Hepatocyte (in vitro differentiated cells): ENCODE measurements at regions not wholly inside any gene's neighbourhood (a gene's known extent, or its start where the extent isn't known, plus 50 kb on each side); places are given as distances from the start of the nearest gene placed in this dataset.

ENCODE experiments used
- DNase-seq: peaks from one replicate; pipeline ENCODE4 v3.0.0-alpha.2; 2016; ENCODE audit warnings: low spot score
- H2AFZ ChIP-seq: fragments of 200-600 bp; sonication (generic); 2 replicates; pipeline ENCODE4 v1.6.0; 2016; ENCODE audit warnings: antibody characterized with exemption, mild to moderate bottlenecking
- H3K27ac ChIP-seq: fragments of 200-600 bp; sonication (generic); 2 replicates; pipeline ENCODE4 v1.5.1; 2016; ENCODE audit warnings: mild to moderate bottlenecking
- H3K27me3 ChIP-seq: fragments of 200-600 bp; sonication (generic); 2 replicates; pipeline ENCODE4 v1.6.1; 2016
- H3K36me3 ChIP-seq: fragments of 200-600 bp; sonication (generic); replicated peaks from 2 replicates; pipeline ENCODE4 v1.5.1; 2016; ENCODE audit warnings: low read depth; ENCODE audit not compliant: insufficient read depth
- H3K4me1 ChIP-seq: fragments of 200-600 bp; sonication (generic); 2 replicates; pipeline ENCODE4 v1.5.1; 2016; ENCODE audit warnings: mild to moderate bottlenecking, moderate library complexity; ENCODE audit not compliant: insufficient read depth
- H3K4me2 ChIP-seq: fragments of 200-600 bp; sonication (generic); 2 replicates; pipeline ENCODE4 v1.6.0; 2016
- H3K4me3 ChIP-seq: fragments of 200-600 bp; sonication (generic); 2 replicates; pipeline ENCODE4 v1.5.1; 2016; ENCODE audit warnings: mild to moderate bottlenecking
- H3K79me2 ChIP-seq: fragments of 200-600 bp; sonication (generic); 2 replicates; pipeline ENCODE4 v1.6.0; 2017; ENCODE audit warnings: mild to moderate bottlenecking
- H3K9me2 ChIP-seq: fragments of 200-600 bp; sonication (generic); replicated peaks from 2 replicates; pipeline ENCODE4 v1.6.0; 2017; ENCODE audit warnings: mild to moderate bottlenecking; ENCODE audit not compliant: insufficient read depth
- H3K9me3 ChIP-seq: fragments of 200-600 bp; sonication (generic); 2 replicates; pipeline ENCODE4 v1.5.1; 2016; ENCODE audit warnings: low read depth, mild to moderate bottlenecking
- H4K20me1 ChIP-seq: fragments of 200-600 bp; sonication (generic); 2 replicates; pipeline ENCODE4 v1.6.0; 2016; ENCODE audit warnings: mild to moderate bottlenecking; ENCODE audit not compliant: insufficient read depth, poor library complexity, severe bottlenecking
- EZH2 ChIP-seq: fragments of 200-600 bp; sonication (generic); IDR thresholded peaks from 2 replicates; pipeline ENCODE4 v1.6.1; 2016; ENCODE audit warnings: antibody characterized with exemption, mild to moderate bottlenecking, borderline replicate concordance
- EZH2phosphoT487 ChIP-seq: fragments of 200-600 bp; sonication (generic); IDR thresholded peaks from one replicate; pipeline ENCODE4 v1.6.1; 2018; ENCODE audit warnings: antibody characterized with exemption, mild to moderate bottlenecking, low read depth, moderate library complexity; ENCODE audit not compliant: unreplicated experiment, severe bottlenecking
- whole genome bisulfite sequencing: methylation state at CpG from one replicate; pipeline ENCODE4 v1.1.6; 2016; ENCODE audit warnings: low lambda C conversion rate; ENCODE audit errors: missing lambda C conversion rate; 5-methylcytosine and 5-hydroxymethylcytosine counted together
- TF ChIP-seq, protein P1 (sequence below): fragments of 200-600 bp; sonication (generic); IDR thresholded peaks from 2 replicates; pipeline ENCODE4 v1.5.1; 2016; ENCODE audit warnings: antibody characterized with exemption, mild to moderate bottlenecking; ENCODE audit not compliant: poor library complexity

DNA sequence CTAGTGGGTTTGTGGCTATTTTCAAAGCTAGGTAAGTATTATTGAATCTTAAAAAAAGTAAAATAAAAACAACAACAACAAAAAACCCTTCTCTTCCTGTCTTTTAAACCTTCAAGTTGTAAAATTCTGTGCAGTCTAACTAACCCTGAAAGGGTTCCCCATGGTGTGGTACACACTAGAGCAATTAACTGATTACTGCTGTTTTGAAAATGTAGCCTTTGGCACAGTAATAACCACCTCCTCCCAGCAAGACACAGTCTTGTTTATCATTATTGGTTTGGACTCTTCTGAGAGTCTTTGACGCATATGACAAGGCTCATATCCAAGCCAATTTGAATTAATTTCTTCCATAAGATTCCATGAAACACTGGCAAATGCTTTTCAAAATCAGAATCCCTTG, 2184.6 kb upstream of the PIK3C3 start:
- Histone ChIP-seq H3K79me2 (no peaks in the 10 kb centered on the region), H2AFZ (no peak overlapping the region), H4K20me1 (no peaks in the 10 kb centered on the region), H3K36me3 (no peaks in the 10 kb centered on the region), H3K4me2 (no peak overlapping the region), H3K27me3 (no peaks in the 10 kb centered on the region), H3K9me3 (no peaks in the 10 kb centered on the region), H3K9me2 (no peaks in the 10 kb centered on the region), H3K4me3 (no peak overlapping the region), H3K4me1 (no peaks in the 10 kb centered on the region), H3K27ac (no peak overlapping the region)
- WGBS: 75% methylated on average over 1 of the region's 1 CpG
- no peak for DNase-seq
- no peak for TF ChIP-seq EZH2

DNA sequence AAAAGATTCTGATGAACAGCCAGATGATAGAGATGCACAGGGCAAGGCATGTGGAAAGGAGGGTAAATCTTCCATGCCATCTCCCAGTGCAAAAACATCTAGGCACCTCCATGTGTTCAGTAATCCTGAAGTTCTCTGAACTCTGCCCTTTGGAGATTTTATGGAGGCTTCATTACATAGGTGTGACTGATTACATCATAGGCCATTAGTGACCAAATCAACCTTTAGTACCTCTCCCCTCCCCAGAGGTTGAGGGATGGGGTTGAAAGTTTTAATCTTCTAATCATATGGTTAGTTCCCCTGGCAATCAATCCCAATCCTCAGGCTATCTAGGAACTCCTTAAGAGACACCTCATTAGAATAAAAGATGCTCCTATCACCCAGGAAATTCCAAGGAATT, 2190.2 kb upstream of the PIK3C3 start:
- no peak for DNase-seq
- Histone ChIP-seq H3K4me3 (no peak overlapping the region), H2AFZ (no peak overlapping the region), H3K36me3 (no peaks in the 10 kb centered on the region), H3K9me3 (no peaks in the 10 kb centered on the region), H4K20me1 (no peaks in the 10 kb centered on the region), H3K79me2 (no peaks in the 10 kb centered on the region), H3K27me3 (no peaks in the 10 kb centered on the region), H3K4me1 (no peaks in the 10 kb centered on the region), H3K4me2 (no peak overlapping the region), H3K27ac (no peak overlapping the region), H3K9me2 (no peaks in the 10 kb centered on the region)
- TF ChIP-seq EZH2: no peak
- no peak for TF ChIP-seq EZH2phosphoT487
- TF ChIP-seq, protein P1, sequence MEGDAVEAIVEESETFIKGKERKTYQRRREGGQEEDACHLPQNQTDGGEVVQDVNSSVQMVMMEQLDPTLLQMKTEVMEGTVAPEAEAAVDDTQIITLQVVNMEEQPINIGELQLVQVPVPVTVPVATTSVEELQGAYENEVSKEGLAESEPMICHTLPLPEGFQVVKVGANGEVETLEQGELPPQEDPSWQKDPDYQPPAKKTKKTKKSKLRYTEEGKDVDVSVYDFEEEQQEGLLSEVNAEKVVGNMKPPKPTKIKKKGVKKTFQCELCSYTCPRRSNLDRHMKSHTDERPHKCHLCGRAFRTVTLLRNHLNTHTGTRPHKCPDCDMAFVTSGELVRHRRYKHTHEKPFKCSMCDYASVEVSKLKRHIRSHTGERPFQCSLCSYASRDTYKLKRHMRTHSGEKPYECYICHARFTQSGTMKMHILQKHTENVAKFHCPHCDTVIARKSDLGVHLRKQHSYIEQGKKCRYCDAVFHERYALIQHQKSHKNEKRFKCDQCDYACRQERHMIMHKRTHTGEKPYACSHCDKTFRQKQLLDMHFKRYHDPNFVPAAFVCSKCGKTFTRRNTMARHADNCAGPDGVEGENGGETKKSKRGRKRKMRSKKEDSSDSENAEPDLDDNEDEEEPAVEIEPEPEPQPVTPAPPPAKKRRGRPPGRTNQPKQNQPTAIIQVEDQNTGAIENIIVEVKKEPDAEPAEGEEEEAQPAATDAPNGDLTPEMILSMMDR: no peak

DNA sequence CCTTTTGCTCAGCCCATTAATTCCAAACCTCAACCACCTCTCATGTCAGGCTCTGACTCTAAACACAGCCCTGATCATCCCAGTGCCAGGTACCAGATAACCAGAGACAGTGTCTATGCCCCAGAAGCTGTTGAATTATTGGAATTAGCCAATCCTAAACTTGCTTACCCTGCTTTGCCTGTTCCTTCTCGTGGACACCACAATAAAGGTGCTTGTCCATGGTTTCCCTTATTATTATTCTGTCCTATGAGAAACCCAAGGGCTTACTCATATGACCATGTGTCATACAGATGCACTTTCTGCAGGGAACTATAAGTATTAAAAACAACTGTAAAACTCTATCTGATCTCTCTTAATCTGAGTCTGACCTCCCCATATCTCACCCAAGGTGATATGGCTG, 2193.8 kb upstream of the PIK3C3 start:
- H4K20me1 ChIP-seq: no peaks in the 10 kb centered on the region
- H3K79me2 ChIP-seq: no peaks in the 10 kb centered on the region
- no peaks in the 10 kb centered on the region for H3K36me3 ChIP-seq
- no peaks in the 10 kb centered on the region for H3K27me3 ChIP-seq
- no peaks in the 10 kb centered on the region for H3K9me2 ChIP-seq
- no peak overlapping the region for H3K27ac ChIP-seq
- H3K4me2 ChIP-seq: no peak overlapping the region
- H3K9me3 ChIP-seq: no peaks in the 10 kb centered on the region
- no peak for TF ChIP-seq EZH2
- TF ChIP-seq, protein P1: no peak
- WGBS: 86% methylated on average over 1 of the region's 1 CpG
- no peaks in the 10 kb centered on the region for H3K4me1 ChIP-seq
- DNase-seq: no peak
- H3K4me3 ChIP-seq: no peak overlapping the region
- H2AFZ ChIP-seq: no peak overlapping the region

DNA sequence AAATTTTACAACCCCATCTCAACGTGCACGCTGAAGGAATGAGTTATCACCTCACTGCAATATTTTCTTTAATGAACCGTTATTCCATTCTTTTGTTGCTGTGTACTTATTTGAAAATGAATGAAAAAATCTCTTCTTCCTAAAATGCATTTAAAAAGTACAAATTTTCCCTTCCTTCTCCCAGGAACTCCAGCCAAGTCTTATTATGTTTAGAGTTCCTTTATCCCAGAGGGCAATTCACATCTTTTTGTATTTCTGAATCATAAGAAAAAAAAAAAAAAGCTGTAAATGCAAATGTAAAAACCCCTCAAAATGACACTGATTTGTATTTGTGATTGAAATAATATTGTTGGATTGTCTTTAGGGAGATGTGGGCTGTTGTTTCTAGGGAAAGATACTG, 2194.3 kb upstream of the CELF4 start:
- Histone ChIP-seq H3K36me3 (no peaks in the 10 kb centered on the region), H3K4me3 (no peak overlapping the region), H3K4me2 (no peak overlapping the region), H2AFZ (no peak overlapping the region), H3K4me1 (no peaks in the 10 kb centered on the region), H4K20me1 (no peaks in the 10 kb centered on the region), H3K9me2 (no peaks in the 10 kb centered on the region), H3K9me3 (no peaks in the 10 kb centered on the region), H3K79me2 (no peaks in the 10 kb centered on the region), H3K27me3 (no peaks in the 10 kb centered on the region), H3K27ac (no peak overlapping the region)
- TF ChIP-seq, protein P1: no peak
- TF ChIP-seq EZH2phosphoT487: no peak
- no peak for TF ChIP-seq EZH2
- 65% methylated on average over 3 of the region's 3 CpGs for WGBS
- no peak for DNase-seq
